ENCODE measurements at regions not wholly inside any gene's neighbourhood (a gene's known extent, or its start where the extent isn't known, plus 50 kb on each side); places are given as distances from the start of the nearest gene placed in this dataset.

- peaks cover 2% of the 10 kb centered on the region for H3K27me3 Mint-ChIP-seq (ENCODE audit: insufficient read depth)
- no peak overlapping the region for H3K4me3 Mint-ChIP-seq
- no peaks in the 10 kb centered on the region for H3K27me3 ChIP-seq (ENCODE audit: control insufficient read depth, insufficient read depth, low read length, poor library complexity, severe bottlenecking)
- no peak overlapping the region for H3K27ac ChIP-seq (ENCODE audit: low read depth, low read length)
- H3K27ac Mint-ChIP-seq: no peak overlapping the region
- peak; percentile 10 for DNase-seq
- H3K4me1 Mint-ChIP-seq: peaks cover 13% of the 10 kb centered on the region
- no peaks in the 10 kb centered on the region for H3K36me3 ChIP-seq (ENCODE audit: control insufficient read depth, insufficient read depth, low read length)
- H3K4me1 ChIP-seq (ENCODE audit: control insufficient read depth, insufficient read depth, low read length): no peaks in the 10 kb centered on the region
- H3K9ac ChIP-seq (ENCODE audit: extremely low read depth, low read length, poor library complexity, severe bottlenecking): no peak overlapping the region
- H3K9me3 Mint-ChIP-seq: peaks cover 2% of the 10 kb centered on the region
- no peak overlapping the region for H3K4me3 ChIP-seq (ENCODE audit: low read length)
- no peaks in the 10 kb centered on the region for H3K9me3 ChIP-seq (ENCODE audit: control insufficient read depth, low read length)
- WGBS, 2 experiments (ENCODE audit: insufficient coverage in 1 of 2, insufficient read length in 1 of 2): 96% methylated on average over 8 to 10 of the region's 10 CpGs
- TF ChIP-seq CTCF (conservative IDR thresholded peaks at IDR 0.05): no peak
- H3K36me3 Mint-ChIP-seq (ENCODE audit: low read depth): no peaks in the 10 kb centered on the region
These were observed 80.4 kb upstream of the ZCCHC2 start for GRCh38 chr18:62442391-62442790.

- H3K4me1 ChIP-seq (ENCODE audit: control insufficient read depth, insufficient read depth, low read length): no peaks in the 10 kb centered on the region
- Mint-ChIP-seq H3K27me3 (ENCODE audit: insufficient read depth) (peaks cover 2% of the 10 kb centered on the region), H3K9me3 (no peaks in the 10 kb centered on the region), H3K27ac (no peak overlapping the region), H3K4me1 (peaks cover 15% of the 10 kb centered on the region), H3K4me3 (no peak overlapping the region), H3K36me3 (ENCODE audit: low read depth) (no peaks in the 10 kb centered on the region)
- no peaks in the 10 kb centered on the region for H3K9me3 ChIP-seq (ENCODE audit: control insufficient read depth, low read length)
- H3K27ac ChIP-seq (ENCODE audit: low read depth, low read length): no peak overlapping the region
- H3K27me3 ChIP-seq (ENCODE audit: control insufficient read depth, insufficient read depth, low read length, poor library complexity, severe bottlenecking): no peaks in the 10 kb centered on the region
- WGBS, 2 experiments (ENCODE audit: insufficient coverage in 1 of 2, insufficient read length in 1 of 2): 67 to 90% methylated on average over 2 of the region's 4 CpGs
- DNase-seq: no peak
- no peak overlapping the region for H3K9ac ChIP-seq (ENCODE audit: extremely low read depth, low read length, poor library complexity, severe bottlenecking)
- TF ChIP-seq CTCF (conservative IDR thresholded peaks at IDR 0.05): no peak
- H3K36me3 ChIP-seq (ENCODE audit: control insufficient read depth, insufficient read depth, low read length): no peaks in the 10 kb centered on the region
- H3K4me3 ChIP-seq (ENCODE audit: low read length): no peak overlapping the region
These were observed 77.4 kb upstream of the ZCCHC2 start for GRCh38 chr18:62445386-62445917.

- H3K27ac Mint-ChIP-seq: no peak overlapping the region
- H3K27ac ChIP-seq (ENCODE audit: low read depth, low read length): no peak overlapping the region
- H3K4me3 Mint-ChIP-seq: no peak overlapping the region
- no peaks in the 10 kb centered on the region for H3K36me3 ChIP-seq (ENCODE audit: control insufficient read depth, insufficient read depth, low read length)
- DNase-seq: no peak
- no peaks in the 10 kb centered on the region for H3K27me3 ChIP-seq (ENCODE audit: control insufficient read depth, insufficient read depth, low read length, poor library complexity, severe bottlenecking)
- no peaks in the 10 kb centered on the region for H3K4me1 ChIP-seq (ENCODE audit: control insufficient read depth, insufficient read depth, low read length)
- H3K9me3 Mint-ChIP-seq: no peaks in the 10 kb centered on the region
- no peak overlapping the region for H3K4me3 ChIP-seq (ENCODE audit: low read length)
- no peak for TF ChIP-seq CTCF (conservative IDR thresholded peaks at IDR 0.05)
- H3K4me1 Mint-ChIP-seq: peaks cover 25% of the 10 kb centered on the region
- no peaks in the 10 kb centered on the region for H3K36me3 Mint-ChIP-seq (ENCODE audit: low read depth)
- H3K9me3 ChIP-seq (ENCODE audit: control insufficient read depth, low read length): no peaks in the 10 kb centered on the region
- WGBS, 2 experiments (ENCODE audit: insufficient coverage in 1 of 2, insufficient read length in 1 of 2): 95 to 96% methylated on average over 2 of the region's 2 CpGs
- H3K27me3 Mint-ChIP-seq (ENCODE audit: insufficient read depth): peaks cover 2% of the 10 kb centered on the region
- H3K9ac ChIP-seq (ENCODE audit: extremely low read depth, low read length, poor library complexity, severe bottlenecking): no peak overlapping the region
These were observed 76.3 kb upstream of the ZCCHC2 start for GRCh38 chr18:62446511-62446910.

All from endodermal cell (in vitro differentiated cells).